ENCODE measurements at regions not wholly inside any gene's neighbourhood (a gene's known extent, or its start where the extent isn't known, plus 50 kb on each side); places are given as distances from the start of the nearest gene placed in this dataset.

- FAIRE-seq: no peak
- Histone ChIP-seq H3K79me2 (ENCODE audit: insufficient read depth, low read length) (no peaks in the 10 kb centered on the region), H3K9me3 (ENCODE audit: low read length) (peaks cover 6% of the 10 kb centered on the region), H3K4me2 (ENCODE audit: low read depth, low read length) (no peak overlapping the region), H3K4me1 (ENCODE audit: insufficient read depth, low read length) (no peaks in the 10 kb centered on the region), H3K4me3 (replicated peaks in 1 of 3; ENCODE audit: insufficient read depth in 1 of 3, low read depth in 2 of 3, low read length in 3 of 3) (no peak overlapping the region), H3K36me3 (replicated peaks in 1 of 2; ENCODE audit: control insufficient read depth in 1 of 2, insufficient read depth in 2 of 2, low read length in 2 of 2) (no peaks in the 10 kb centered on the region), H3K27me3 (ENCODE audit: control insufficient read depth in 1 of 2, insufficient read depth in 2 of 2, low read length in 2 of 2) (0 out of 5 replicates have a peak, but pooled peaks cover 0 to 7% of the 10 kb centered on the region in 2 experiments), H3K27ac (ENCODE audit: extremely low read length, insufficient read depth, low read length) (no peak overlapping the region), H3K9ac (ENCODE audit: insufficient read depth, low read depth, low read length) (no peak overlapping the region), H4K20me1 (ENCODE audit: insufficient read depth, low read length) (no peaks in the 10 kb centered on the region), H2AFZ (ENCODE audit: low read length) (no peak overlapping the region)
- intact Hi-C loops (cut with micrococcal nuclease; ENCODE audit: unreplicated experiment): no loop called here
- CTCF ChIA-PET (ENCODE audit: low intra/inter-chr PET ratio, low total read pairs): no interaction called here
- in situ Hi-C loops (cut with HindIII; ENCODE audit: extremely low pct_ligation_motif_present, low pct_unique_long_range_greater_than_20kb): no loop called here
- 0% methylated on average over 1 of the region's 1 CpG for WGBS (ENCODE audit: low lambda C conversion rate)
- DNase-seq (ENCODE audit: low spot score): no peak
- POLR2A ChIA-PET: no interaction called here
- ATAC-seq: no peak
- BruUV-seq (replicated peaks): no TSS peak
- TF ChIP-seq ZFX (CRISPR knock-in tag; IDR thresholded peaks at IDR 0.05; ENCODE audit: low read depth) (no peak), ZBTB4 (CRISPR knock-in tag; IDR thresholded peaks at IDR 0.05; ENCODE audit: borderline replicate concordance) (no peak), GZF1 (CRISPR knock-in tag; IDR thresholded peaks at IDR 0.05) (no peak), CSRNP1 (CRISPR knock-in tag; IDR thresholded peaks at IDR 0.05) (no peak), NCOA5 (CRISPR knock-in tag; IDR thresholded peaks at IDR 0.05) (no peak), FOSL1 (CRISPR knock-in tag; IDR thresholded peaks at IDR 0.05; ENCODE audit: borderline replicate concordance) (no peak), ZNF282 (IDR thresholded peaks at IDR 0.05; ENCODE audit: partially characterized antibody) (no peak), ZNF354B (CRISPR knock-in tag; IDR thresholded peaks at IDR 0.05) (no peak), ZNF513 (CRISPR knock-in tag; conservative IDR thresholded peaks at IDR 0.05) (no peak), ISX (CRISPR knock-in tag; conservative IDR thresholded peaks at IDR 0.05) (no peak), ZBTB49 (CRISPR knock-in tag; IDR thresholded peaks at IDR 0.05; ENCODE audit: borderline replicate concordance) (no peak), BCL3 (CRISPR knock-in tag; IDR thresholded peaks at IDR 0.05) (no peak)
These were observed 85.5 kb upstream of the OXGR1 start for GRCh38 chr13:97079726-97080125.
